ENCODE measurements at regions not wholly inside any gene's neighbourhood (a gene's known extent, or its start where the extent isn't known, plus 50 kb on each side); places are given as distances from the start of the nearest gene placed in this dataset.

GRCh38 chr1:222157612-222158011 lies 390.3 kb downstream of the HHIPL2 start:
- no peak for DNase-seq (ENCODE audit: low read depth)
- H3K4me3 ChIP-seq (ENCODE audit: control insufficient read depth, low read depth, low read length): no peak overlapping the region
- TF ChIP-seq, protein P1, sequence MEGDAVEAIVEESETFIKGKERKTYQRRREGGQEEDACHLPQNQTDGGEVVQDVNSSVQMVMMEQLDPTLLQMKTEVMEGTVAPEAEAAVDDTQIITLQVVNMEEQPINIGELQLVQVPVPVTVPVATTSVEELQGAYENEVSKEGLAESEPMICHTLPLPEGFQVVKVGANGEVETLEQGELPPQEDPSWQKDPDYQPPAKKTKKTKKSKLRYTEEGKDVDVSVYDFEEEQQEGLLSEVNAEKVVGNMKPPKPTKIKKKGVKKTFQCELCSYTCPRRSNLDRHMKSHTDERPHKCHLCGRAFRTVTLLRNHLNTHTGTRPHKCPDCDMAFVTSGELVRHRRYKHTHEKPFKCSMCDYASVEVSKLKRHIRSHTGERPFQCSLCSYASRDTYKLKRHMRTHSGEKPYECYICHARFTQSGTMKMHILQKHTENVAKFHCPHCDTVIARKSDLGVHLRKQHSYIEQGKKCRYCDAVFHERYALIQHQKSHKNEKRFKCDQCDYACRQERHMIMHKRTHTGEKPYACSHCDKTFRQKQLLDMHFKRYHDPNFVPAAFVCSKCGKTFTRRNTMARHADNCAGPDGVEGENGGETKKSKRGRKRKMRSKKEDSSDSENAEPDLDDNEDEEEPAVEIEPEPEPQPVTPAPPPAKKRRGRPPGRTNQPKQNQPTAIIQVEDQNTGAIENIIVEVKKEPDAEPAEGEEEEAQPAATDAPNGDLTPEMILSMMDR (IDR thresholded peaks at IDR 0.05; ENCODE audit: control insufficient read depth, insufficient read depth, low read depth, low read length, missing control alignments): no peak

- DNase-seq (ENCODE audit: low read depth): no peak
- no peak overlapping the region for H3K4me3 ChIP-seq (ENCODE audit: control insufficient read depth, low read depth, low read length)
- TF ChIP-seq, protein P1 (IDR thresholded peaks at IDR 0.05; ENCODE audit: control insufficient read depth, insufficient read depth, low read depth, low read length, missing control alignments): no peak
Measured at GRCh38 chr1:222140206-222140605, 398.3 kb upstream of the DUSP10 start.

DNA sequence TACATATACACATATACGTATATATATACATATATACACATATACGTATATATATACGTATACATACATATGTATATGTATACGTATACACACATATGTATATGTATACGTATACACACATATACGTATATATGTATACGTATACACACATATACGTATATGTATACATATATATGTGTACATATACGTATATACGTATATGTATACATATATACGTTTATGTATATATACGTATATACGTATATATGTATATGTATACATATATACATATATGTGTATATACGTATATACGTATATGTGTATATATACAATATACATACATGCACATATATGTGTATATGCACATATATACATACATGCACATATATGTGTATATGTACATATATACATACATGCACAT lies 396.2 kb upstream of the DUSP10 start:
- H3K4me3 ChIP-seq (ENCODE audit: control insufficient read depth, low read depth, low read length): no peak overlapping the region
- DNase-seq (ENCODE audit: low read depth): no peak
- TF ChIP-seq, protein P1 (IDR thresholded peaks at IDR 0.05; ENCODE audit: control insufficient read depth, insufficient read depth, low read depth, low read length, missing control alignments): no peak

DNA sequence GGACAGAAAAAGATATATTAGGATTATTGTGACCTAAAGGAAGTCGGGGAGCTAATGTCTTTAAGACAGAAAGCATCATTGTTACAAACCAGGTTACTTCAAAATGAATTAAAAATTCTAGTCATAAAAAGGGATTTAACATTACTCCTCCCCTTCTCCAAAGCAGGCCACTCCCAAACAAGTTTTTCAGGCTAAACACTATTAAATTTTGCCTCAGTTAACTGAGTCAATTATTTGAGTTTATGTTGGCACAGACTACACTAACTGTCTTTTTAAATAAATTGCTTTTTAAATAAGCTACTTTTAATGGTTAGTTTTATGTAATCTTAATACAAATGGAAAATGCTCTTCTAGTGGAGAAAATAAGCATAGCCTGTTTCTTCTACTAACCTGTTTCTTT lies 395.0 kb upstream of the DUSP10 start:
- no peak overlapping the region for H3K4me3 ChIP-seq (ENCODE audit: control insufficient read depth, low read depth, low read length)
- TF ChIP-seq, protein P1 (IDR thresholded peaks at IDR 0.05; ENCODE audit: control insufficient read depth, insufficient read depth, low read depth, low read length, missing control alignments): no peak
- DNase-seq (ENCODE audit: low read depth): no peak

GRCh38 chr1:222129041-222129440 lies 387.2 kb upstream of the DUSP10 start:
- no peak for DNase-seq (ENCODE audit: low read depth)
- no peak overlapping the region for H3K4me3 ChIP-seq (ENCODE audit: control insufficient read depth, low read depth, low read length)
- TF ChIP-seq, protein P1 (IDR thresholded peaks at IDR 0.05; ENCODE audit: control insufficient read depth, insufficient read depth, low read depth, low read length, missing control alignments): no peak

GRCh38 chr1:222127526-222128152 lies 385.8 kb upstream of the DUSP10 start:
- TF ChIP-seq, protein P1 (IDR thresholded peaks at IDR 0.05; ENCODE audit: control insufficient read depth, insufficient read depth, low read depth, low read length, missing control alignments): no peak
- DNase-seq (ENCODE audit: low read depth): no peak
- H3K4me3 ChIP-seq (ENCODE audit: control insufficient read depth, low read depth, low read length): no peak overlapping the region

All from AG09309 (cell line).